ENCODE measurements at regions not wholly inside any gene's neighbourhood (a gene's known extent, or its start where the extent isn't known, plus 50 kb on each side); places are given as distances from the start of the nearest gene placed in this dataset.

- Histone ChIP-seq H3K4me3 (no peak overlapping the region), H3K36me3 (no peaks in the 10 kb centered on the region), H3K9me3 (no peaks in the 10 kb centered on the region), H3K27me3 (no peaks in the 10 kb centered on the region), H3K4me1 (no peaks in the 10 kb centered on the region), H3K27ac (no peak overlapping the region)
- intact Hi-C loops (cut with DNase I; ENCODE audit: low total_unique reads) = no loop called here
- 60 to 77% methylated on average over 1 to 6 of the region's 6 CpGs for WGBS, 2 donors (ENCODE audit: low coverage in 1 of 2)
- DNase-seq = no peak
- TF ChIP-seq CTCF (IDR thresholded peaks at IDR 0.05) = no peak
- TF ChIP-seq POLR2A (IDR thresholded peaks at IDR 0.05) = no peak
- TF ChIP-seq EP300 (IDR thresholded peaks at IDR 0.05; ENCODE audit: low read depth) = no peak
- no peak for TF ChIP-seq POLR2AphosphoS5 (IDR thresholded peaks at IDR 0.05)
- in situ Hi-C loops (cut with MboI; ENCODE audit: low pct_ligation_motif_present in 1 of 4, low pct_unique_long_range_greater_than_20kb in 1 of 4, low sequenced_read_pairs in 3 of 4) = no loop called here
Measured at GRCh38 chr1:208332036-208332773, 88.0 kb upstream of the PLXNA2 start.

GRCh38 chr1:208332774-208333126 lies 88.6 kb upstream of the PLXNA2 start:
- Histone ChIP-seq H3K4me3 (no peak overlapping the region), H3K9me3 (no peaks in the 10 kb centered on the region), H3K36me3 (no peaks in the 10 kb centered on the region), H3K4me1 (no peaks in the 10 kb centered on the region), H3K27me3 (no peaks in the 10 kb centered on the region), H3K27ac (no peak overlapping the region)
- in situ Hi-C loops (cut with MboI; ENCODE audit: low pct_ligation_motif_present in 1 of 4, low pct_unique_long_range_greater_than_20kb in 1 of 4, low sequenced_read_pairs in 3 of 4) = no loop called here
- TF ChIP-seq EP300 (IDR thresholded peaks at IDR 0.05; ENCODE audit: low read depth) (no peak), CTCF (IDR thresholded peaks at IDR 0.05) (no peak), POLR2A (IDR thresholded peaks at IDR 0.05) (no peak), POLR2AphosphoS5 (IDR thresholded peaks at IDR 0.05) (no peak)
- intact Hi-C loops (cut with DNase I; ENCODE audit: low total_unique reads) = no loop called here
- 46% methylated on average over 1 of the region's 1 CpG; no CpG with 5 or more reads in 1 of the 2 donors for WGBS, 2 donors (ENCODE audit: low coverage in 1 of 2)
- DNase-seq = no peak

- no peaks in the 10 kb centered on the region for H3K27me3 ChIP-seq
- no peak overlapping the region for H3K4me3 ChIP-seq
- intact Hi-C loops (cut with DNase I; ENCODE audit: low total_unique reads) = no loop called here
- WGBS, 2 donors (ENCODE audit: low coverage in 1 of 2) = 94 to 100% methylated on average over 2 of the region's 2 CpGs
- no peaks in the 10 kb centered on the region for H3K9me3 ChIP-seq
- H3K27ac ChIP-seq = no peak overlapping the region
- no peak for DNase-seq
- TF ChIP-seq EP300 (IDR thresholded peaks at IDR 0.05; ENCODE audit: low read depth) = no peak
- TF ChIP-seq CTCF (IDR thresholded peaks at IDR 0.05) = no peak
- no peak for TF ChIP-seq POLR2A (IDR thresholded peaks at IDR 0.05)
- no peak for TF ChIP-seq POLR2AphosphoS5 (IDR thresholded peaks at IDR 0.05)
- in situ Hi-C loops (cut with MboI; ENCODE audit: low pct_ligation_motif_present in 1 of 4, low pct_unique_long_range_greater_than_20kb in 1 of 4, low sequenced_read_pairs in 3 of 4) = no loop called here
- H3K4me1 ChIP-seq = no peaks in the 10 kb centered on the region
- no peaks in the 10 kb centered on the region for H3K36me3 ChIP-seq
Measured at GRCh38 chr1:208333676-208334075, 89.5 kb upstream of the PLXNA2 start.

- no peak overlapping the region for H3K4me3 ChIP-seq
- H3K27ac ChIP-seq = no peak overlapping the region
- no peaks in the 10 kb centered on the region for H3K4me1 ChIP-seq
- H3K36me3 ChIP-seq = no peaks in the 10 kb centered on the region
- in situ Hi-C loops (cut with MboI; ENCODE audit: low pct_ligation_motif_present in 1 of 4, low pct_unique_long_range_greater_than_20kb in 1 of 4, low sequenced_read_pairs in 3 of 4) = no loop called here
- intact Hi-C loops (cut with DNase I; ENCODE audit: low total_unique reads) = no loop called here
- H3K27me3 ChIP-seq = no peaks in the 10 kb centered on the region
- DNase-seq = no peak
- WGBS, 2 donors (ENCODE audit: low coverage in 1 of 2) = 77 to 80% methylated on average over 8 to 9 of the region's 9 CpGs
- no peaks in the 10 kb centered on the region for H3K9me3 ChIP-seq
- TF ChIP-seq POLR2A (IDR thresholded peaks at IDR 0.05) = no peak
- TF ChIP-seq EP300 (IDR thresholded peaks at IDR 0.05; ENCODE audit: low read depth) = no peak
- TF ChIP-seq POLR2AphosphoS5 (IDR thresholded peaks at IDR 0.05) = no peak
- no peak for TF ChIP-seq CTCF (IDR thresholded peaks at IDR 0.05)
Measured at GRCh38 chr1:208335371-208336136, 91.4 kb upstream of the PLXNA2 start.
